ENCODE measurements at regions not wholly inside any gene's neighbourhood (a gene's known extent, or its start where the extent isn't known, plus 50 kb on each side); places are given as distances from the start of the nearest gene placed in this dataset.

DNA sequence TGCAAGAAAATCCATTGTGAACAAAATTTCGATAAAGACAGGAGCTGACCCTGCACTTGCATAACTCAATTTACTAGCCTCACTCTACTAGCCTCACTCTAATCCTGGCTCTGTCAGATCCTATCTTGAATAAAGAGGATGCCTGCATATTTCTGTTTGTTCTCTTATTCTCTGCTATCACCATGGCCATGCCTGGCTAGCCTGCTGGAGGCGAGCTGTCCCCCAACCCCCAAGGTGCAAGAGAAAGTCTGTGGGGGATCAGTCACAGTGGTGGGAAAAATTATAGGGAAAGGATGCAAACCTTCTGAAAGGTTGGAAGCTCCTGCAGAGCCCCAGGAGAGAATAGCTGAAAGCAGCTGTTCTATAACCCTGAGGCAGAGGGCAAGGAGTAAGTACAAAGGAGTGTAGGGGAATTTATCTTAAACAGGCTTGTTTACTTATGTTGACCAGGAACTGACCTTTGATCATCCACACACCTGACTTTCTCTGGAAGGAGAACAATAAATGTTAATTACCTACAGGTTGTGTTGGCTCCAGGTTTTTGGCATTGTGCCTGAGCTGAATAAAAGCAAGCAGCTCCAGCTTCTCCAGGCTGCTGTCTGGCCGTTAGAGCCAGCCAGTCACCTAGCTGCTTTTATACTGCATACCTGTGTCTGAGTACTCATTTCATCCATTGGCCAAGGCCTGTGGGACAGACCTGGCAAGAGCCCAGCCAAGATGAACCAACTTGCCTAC is 137.7 kb upstream of the RASGRP1 start:
- TF ChIP-seq, protein P1, sequence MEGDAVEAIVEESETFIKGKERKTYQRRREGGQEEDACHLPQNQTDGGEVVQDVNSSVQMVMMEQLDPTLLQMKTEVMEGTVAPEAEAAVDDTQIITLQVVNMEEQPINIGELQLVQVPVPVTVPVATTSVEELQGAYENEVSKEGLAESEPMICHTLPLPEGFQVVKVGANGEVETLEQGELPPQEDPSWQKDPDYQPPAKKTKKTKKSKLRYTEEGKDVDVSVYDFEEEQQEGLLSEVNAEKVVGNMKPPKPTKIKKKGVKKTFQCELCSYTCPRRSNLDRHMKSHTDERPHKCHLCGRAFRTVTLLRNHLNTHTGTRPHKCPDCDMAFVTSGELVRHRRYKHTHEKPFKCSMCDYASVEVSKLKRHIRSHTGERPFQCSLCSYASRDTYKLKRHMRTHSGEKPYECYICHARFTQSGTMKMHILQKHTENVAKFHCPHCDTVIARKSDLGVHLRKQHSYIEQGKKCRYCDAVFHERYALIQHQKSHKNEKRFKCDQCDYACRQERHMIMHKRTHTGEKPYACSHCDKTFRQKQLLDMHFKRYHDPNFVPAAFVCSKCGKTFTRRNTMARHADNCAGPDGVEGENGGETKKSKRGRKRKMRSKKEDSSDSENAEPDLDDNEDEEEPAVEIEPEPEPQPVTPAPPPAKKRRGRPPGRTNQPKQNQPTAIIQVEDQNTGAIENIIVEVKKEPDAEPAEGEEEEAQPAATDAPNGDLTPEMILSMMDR (IDR thresholded peaks at IDR 0.05), result no peak
- no peak for DNase-seq

DNA sequence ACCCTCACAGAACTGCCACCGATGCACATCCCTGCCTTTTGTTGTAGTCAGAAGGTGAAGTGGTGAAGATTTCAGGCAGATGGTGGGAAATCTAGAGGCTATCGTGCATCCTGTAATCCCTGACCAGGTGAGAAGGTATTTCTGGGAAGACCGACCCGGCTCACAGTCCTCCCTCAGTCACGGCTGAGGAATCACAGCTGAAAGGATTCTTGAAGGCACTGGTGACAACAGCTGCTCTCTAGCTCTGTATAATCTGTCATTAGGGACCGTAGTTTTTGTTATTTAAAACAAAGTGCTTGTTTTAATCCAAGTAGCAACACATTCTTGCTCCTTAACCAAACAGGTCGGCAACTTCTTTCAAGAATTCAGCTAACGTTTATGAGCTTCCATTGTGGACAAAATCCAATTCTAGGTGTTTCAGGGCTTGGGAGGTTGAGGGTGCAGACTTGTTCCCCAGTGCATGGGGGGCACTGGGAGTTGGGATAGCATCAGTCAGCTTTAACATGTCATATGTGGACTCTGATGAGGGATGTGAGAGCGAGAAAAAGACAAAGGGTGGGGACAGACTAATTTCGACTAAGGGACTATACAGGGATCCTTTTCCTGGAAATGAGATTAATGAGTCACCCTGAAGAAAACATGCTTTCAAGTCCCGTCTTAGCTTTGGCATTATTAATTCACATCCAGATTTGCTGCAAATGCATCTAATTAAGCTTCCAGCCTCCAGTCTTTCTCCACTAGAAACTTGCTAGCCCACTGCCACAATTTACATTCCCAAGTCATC is 141.0 kb upstream of the RASGRP1 start:
- 46 to 59% methylated on average over 11 of the region's 11 CpGs for WGBS, 2 donors
- no peak for ATAC-seq

More for the DNA sequence above, 137.7 kb upstream of the RASGRP1 start:
- Histone ChIP-seq H3K4me3 (no peak overlapping the region), H3K27me3 (peaks cover 0 to 25% (median 6%) of the 10 kb centered on the region in 7 donors), H3K27ac (no peak overlapping the region), H3K36me3 (no peaks in the 10 kb centered on the region), H3K9me3 (no peaks in the 10 kb centered on the region), H3K4me1 (peaks cover 0 to 5% (median 0%) of the 10 kb centered on the region in 9 donors)
- WGBS, 2 donors, result 61 to 64% methylated on average over 3 of the region's 3 CpGs
- no peak for ATAC-seq
- intact Hi-C loops (cut with DNase I), result loop anchor here in 4 of 10 donors (10.0 kb wide), 2 partner anchors 882 to 1052 kb away; partner anchors contain the start of gene THBS1 (in 2 of the 4)

DNA sequence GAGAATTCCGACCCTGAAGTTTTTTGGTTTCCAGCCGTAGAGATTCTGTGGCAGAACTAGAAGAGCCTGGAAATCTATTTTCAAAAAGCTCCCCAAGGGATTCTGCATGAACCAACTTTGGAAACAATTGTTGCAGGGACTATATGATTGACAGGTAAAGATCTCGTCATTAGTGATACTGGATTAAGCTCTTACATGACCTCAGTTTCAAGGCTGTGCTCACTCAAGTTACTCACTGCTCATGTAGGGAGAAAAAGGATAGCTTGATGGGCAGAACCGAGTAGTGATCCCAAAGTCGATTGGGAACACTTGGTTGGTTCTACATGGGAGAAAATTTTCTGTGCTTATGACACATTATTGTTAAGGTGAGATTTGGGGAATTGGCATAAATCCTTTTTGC is 142.3 kb upstream of the RASGRP1 start:
- ATAC-seq, result no peak
- no peaks in the 10 kb centered on the region for H3K36me3 ChIP-seq
- intact Hi-C loops (cut with DNase I), result loop anchor here in 6 of 10 donors (5.0 to 10.0 kb wide), 4 partner anchors 875 to 1050 kb away; partner anchors contain the start of gene THBS1 (in 4 of the 6)
- TF ChIP-seq, protein P1 (IDR thresholded peaks at IDR 0.05), result no peak
- 59 to 72% methylated on average over 5 of the region's 5 CpGs for WGBS, 2 donors
- DNase-seq, result no peak
- H3K9me3 ChIP-seq, result no peaks in the 10 kb centered on the region
- H3K27ac ChIP-seq, result no peak overlapping the region
- H3K27me3 ChIP-seq, result peaks cover 0 to 25% (median 6%) of the 10 kb centered on the region in 7 donors
- H3K4me1 ChIP-seq, result peaks cover 0 to 5% (median 0%) of the 10 kb centered on the region in 9 donors
- no peak overlapping the region for H3K4me3 ChIP-seq

More for the DNA sequence above, 141.0 kb upstream of the RASGRP1 start:
- DNase-seq, result no peak
- peaks cover 0 to 28% (median 6%) of the 10 kb centered on the region in 7 donors for H3K27me3 ChIP-seq
- intact Hi-C loops (cut with DNase I), result loop anchor here in 6 of 10 donors (5.0 to 10.0 kb wide), 4 partner anchors 877 to 1052 kb away; partner anchors contain the start of gene THBS1 (in 4 of the 6)
- no peaks in the 10 kb centered on the region for H3K9me3 ChIP-seq
- TF ChIP-seq, protein P1 (IDR thresholded peaks at IDR 0.05), result no peak
- no peaks in the 10 kb centered on the region for H3K36me3 ChIP-seq
- H3K4me1 ChIP-seq, result peaks cover 0 to 5% (median 0%) of the 10 kb centered on the region in 9 donors
- H3K27ac ChIP-seq, result no peak overlapping the region
- H3K4me3 ChIP-seq, result no peak overlapping the region

Measured in heart right ventricle (tissue), 16 donors.